Trophoblast cell (in vitro differentiated cells and primary cell): ENCODE measurements at regions not wholly inside any gene's neighbourhood (a gene's known extent, or its start where the extent isn't known, plus 50 kb on each side); places are given as distances from the start of the nearest gene placed in this dataset.

Source experiments
- DNase-seq, 2 donors: peaks; one replicate each; pipeline ENCODE4 v3.0.0-alpha.2; 2016
- H2AFZ ChIP-seq: 2 replicates; pipeline ENCODE4 v1.6.1; 2013; ENCODE audit warnings: low read length, moderate library complexity, mild to moderate bottlenecking; ENCODE audit not compliant: insufficient read depth, poor library complexity
- H2AK5ac ChIP-seq: 2 replicates; pipeline ENCODE4 v1.6.1; 2013; ENCODE audit warnings: mild to moderate bottlenecking, low read length
- H2BK120ac ChIP-seq: 2 replicates; pipeline ENCODE4 v1.6.1; 2013; ENCODE audit warnings: low read length, mild to moderate bottlenecking, moderate library complexity; ENCODE audit not compliant: insufficient read depth, poor library complexity
- H2BK12ac ChIP-seq: 2 replicates; pipeline ENCODE4 v1.6.1; 2013; ENCODE audit warnings: mild to moderate bottlenecking, low read length, moderate library complexity
- H2BK5ac ChIP-seq: 2 replicates; pipeline ENCODE4 v1.6.1; 2013; ENCODE audit warnings: low read length, low read depth, moderate library complexity, mild to moderate bottlenecking; ENCODE audit not compliant: poor library complexity
- H3K14ac ChIP-seq: 2 replicates; pipeline ENCODE4 v1.6.1; 2013; ENCODE audit warnings: mild to moderate bottlenecking, low read length
- H3K18ac ChIP-seq: 2 replicates; pipeline ENCODE4 v1.6.1; 2013; ENCODE audit warnings: mild to moderate bottlenecking, low read length
- H3K23ac ChIP-seq: 2 replicates; pipeline ENCODE4 v1.6.1; 2013; ENCODE audit warnings: low read length
- H3K27ac ChIP-seq: 2 replicates; pipeline ENCODE4 v1.5.1; 2013; ENCODE audit warnings: low read depth, mild to moderate bottlenecking, inconsistent platforms, low read length, moderate library complexity
- H3K27me3 ChIP-seq: 2 replicates; pipeline ENCODE4 v1.6.1; 2013; ENCODE audit warnings: inconsistent platforms, mild to moderate bottlenecking, low read length, moderate library complexity; ENCODE audit not compliant: insufficient read depth
- H3K36me3 ChIP-seq, 2 experiments: 1 replicate in 1 of 2; 2 replicates in 1 of 2; pipeline ENCODE4 v1.6.1; 2013; ENCODE audit warnings: low read length in 2 of 2, mild to moderate bottlenecking in 2 of 2, moderate library complexity in 1 of 2; ENCODE audit not compliant: insufficient read depth in 2 of 2, control insufficient read depth in 1 of 2
- H3K4ac ChIP-seq: 2 replicates; pipeline ENCODE4 v1.6.1; 2013; ENCODE audit warnings: low read depth, mild to moderate bottlenecking, low read length, moderate library complexity
- H3K4me1 ChIP-seq, 2 experiments: 1 replicate in 1 of 2; 2 replicates in 1 of 2; pipeline ENCODE4 v1.6.1; 2013; ENCODE audit warnings: low read length in 2 of 2, mild to moderate bottlenecking in 2 of 2, moderate library complexity in 1 of 2; ENCODE audit not compliant: insufficient read depth in 2 of 2, control insufficient read depth in 1 of 2
- H3K4me2 ChIP-seq: 2 replicates; pipeline ENCODE4 v1.6.1; 2013; ENCODE audit warnings: inconsistent platforms, mild to moderate bottlenecking, low read length, moderate library complexity
- H3K4me3 ChIP-seq: 2 replicates; pipeline ENCODE4 v1.5.1; 2013; ENCODE audit warnings: mild to moderate bottlenecking, low read depth, low read length, inconsistent platforms
- H3K79me1 ChIP-seq: one replicate; pipeline ENCODE4 v1.6.1; 2013; ENCODE audit warnings: low read length
- H3K79me2 ChIP-seq: 2 replicates; pipeline ENCODE4 v1.6.1; 2013; ENCODE audit warnings: low read length, mild to moderate bottlenecking; ENCODE audit not compliant: control insufficient read depth, insufficient read depth, poor library complexity
- H3K9ac ChIP-seq: 2 replicates; pipeline ENCODE4 v1.6.1; 2013; ENCODE audit warnings: mild to moderate bottlenecking, low read length
- H3K9me3 ChIP-seq: 2 replicates; pipeline ENCODE4 v1.6.1; 2013; ENCODE audit warnings: low read depth, mild to moderate bottlenecking, control low read depth, inconsistent platforms, low read length; ENCODE audit not compliant: insufficient read depth
- H4K12ac ChIP-seq: 2 replicates; pipeline ENCODE4 v1.6.1; 2013; ENCODE audit warnings: low read depth, mild to moderate bottlenecking, low read length, moderate library complexity
- H4K8ac ChIP-seq: 2 replicates; pipeline ENCODE4 v1.6.1; 2013; ENCODE audit warnings: low read depth, mild to moderate bottlenecking, low read length, moderate library complexity
- H4K91ac ChIP-seq: one replicate; pipeline ENCODE4 v1.6.1; 2013; ENCODE audit warnings: low read depth, mild to moderate bottlenecking, low read length, moderate library complexity
- WGBS: extraction: QIAGEN DNeasy Blood & Tissue Kit; methylation state at CpG from one replicate; pipeline ENCODE4 v1.1.7; 2013; ENCODE audit warnings: missing lambda C conversion rate; ENCODE audit not compliant: insufficient read length, insufficient coverage; ENCODE audit errors: extremely low coverage; 5-methylcytosine and 5-hydroxymethylcytosine counted together

DNA sequence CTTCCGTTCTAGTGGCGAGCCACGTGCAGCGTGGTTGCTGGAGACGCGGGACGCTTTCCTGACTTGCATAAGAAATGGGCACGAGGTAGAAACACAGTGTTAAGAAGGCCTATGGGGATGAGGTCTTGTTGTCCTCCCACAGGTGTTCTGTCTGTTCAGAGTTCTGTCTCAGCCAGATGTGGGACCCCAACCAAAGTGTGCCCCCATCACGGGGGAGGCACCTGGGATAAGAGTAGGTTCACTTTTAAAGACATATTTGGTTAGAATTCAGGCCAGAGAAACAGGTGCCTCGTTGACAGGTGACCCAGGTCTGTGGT, 56.0 kb upstream of the PITRM1 start:
- peak overlapping the region; percentile 43 for H4K8ac ChIP-seq
- H3K4me1 ChIP-seq, result peaks cover 18 to 28% of the 10 kb centered on the region in 2 experiments
- peak overlapping the region; percentile 94 for H2BK120ac ChIP-seq
- H3K27ac ChIP-seq, result peak overlapping the region; percentile 99
- H3K4me3 ChIP-seq, result no peak overlapping the region
- DNase-seq, result no peak
- H4K12ac ChIP-seq, result no peak overlapping the region
- no peaks in the 10 kb centered on the region for H3K27me3 ChIP-seq
- no peak overlapping the region for H3K4me2 ChIP-seq
- peak overlapping the region; percentile 49 for H3K18ac ChIP-seq
- H3K36me3 ChIP-seq, result no peaks in the 10 kb centered on the region
- peak overlapping the region; percentile 50 for H3K4ac ChIP-seq
- no peaks in the 10 kb centered on the region for H3K9me3 ChIP-seq
- peak overlapping the region; percentile 87 for H2BK5ac ChIP-seq
- H3K79me1 ChIP-seq, result peaks cover 33% of the 10 kb centered on the region
- H3K23ac ChIP-seq, result no peak overlapping the region
- no CpG with 5 or more reads among the region's 10 CpGs for WGBS
- H3K79me2 ChIP-seq, result peaks cover 3% of the 10 kb centered on the region
- H2AK5ac ChIP-seq, result peak overlapping the region; percentile 91
- peak overlapping the region; percentile 96 for H2BK12ac ChIP-seq
- H4K91ac ChIP-seq, result peak overlapping the region; percentile 84
- peak overlapping the region; percentile 94 for H3K14ac ChIP-seq
- H2AFZ ChIP-seq, result no peak overlapping the region
- no peak overlapping the region for H3K9ac ChIP-seq

DNA sequence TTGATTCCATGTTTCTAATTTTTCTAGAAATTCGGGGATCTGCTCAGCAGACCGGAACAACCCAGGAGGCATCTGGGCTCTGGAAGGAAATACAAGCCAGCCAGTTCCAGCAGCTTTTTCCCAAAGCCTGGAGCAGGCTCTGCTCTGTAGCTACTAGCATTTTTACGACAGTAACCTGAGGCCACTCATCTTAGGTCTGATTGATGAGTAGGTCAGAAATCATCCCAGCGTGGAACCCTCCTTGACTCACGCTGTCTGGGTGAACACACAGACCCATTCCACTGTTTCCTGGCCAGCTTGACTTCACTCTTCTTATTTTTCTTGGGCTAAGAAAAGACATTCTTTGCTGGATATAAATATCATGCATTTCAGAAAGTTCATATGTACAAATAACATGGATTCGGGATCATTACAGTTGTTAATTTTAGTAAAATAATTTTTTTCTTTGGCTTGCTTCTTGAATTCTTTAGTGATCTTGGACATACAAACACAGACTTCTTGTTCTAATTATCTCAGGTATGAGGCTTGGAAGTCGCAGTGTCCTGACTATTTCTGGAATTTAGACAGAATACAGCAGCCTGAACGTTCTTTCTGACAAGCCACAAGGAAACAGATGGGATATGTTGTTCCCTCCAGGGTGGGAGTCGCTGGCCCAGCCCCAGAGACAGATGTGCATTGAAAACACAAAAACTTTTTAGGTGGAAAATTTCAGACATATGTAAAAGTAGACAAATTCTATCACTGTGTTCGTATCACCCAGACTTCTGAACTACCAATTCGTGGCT, 54.6 kb upstream of the PITRM1 start:
- Histone ChIP-seq H2AK5ac (no peak overlapping the region), H3K4ac (no peak overlapping the region), H3K4me1 (peaks cover 20 to 28% of the 10 kb centered on the region in 2 experiments), H3K79me2 (peaks cover 3% of the 10 kb centered on the region), H3K27ac (peak overlapping the region; percentile 99), H3K4me2 (peak overlapping the region; percentile 42), H3K23ac (no peak overlapping the region), H3K36me3 (no peaks in the 10 kb centered on the region), H3K9ac (no peak overlapping the region), H4K8ac (peak overlapping the region; percentile 67), H2AFZ (no peak overlapping the region), H3K79me1 (peaks cover 35% of the 10 kb centered on the region), H2BK12ac (no peak overlapping the region), H3K27me3 (no peaks in the 10 kb centered on the region), H2BK5ac (peak overlapping the region; percentile 92), H3K4me3 (no peak overlapping the region), H4K12ac (no peak overlapping the region), H3K14ac (no peak overlapping the region), H3K9me3 (no peaks in the 10 kb centered on the region), H4K91ac (peak overlapping the region; percentile 84), H3K18ac (no peak overlapping the region), H2BK120ac (peak overlapping the region; percentile 89)
- WGBS, result no CpG with 5 or more reads among the region's 11 CpGs
- peak; percentile 86 to 93 for DNase-seq

GRCh38 chr10:3225561-3225960, 53.0 kb upstream of the PITRM1 start:
- H2AFZ ChIP-seq, result no peak overlapping the region
- DNase-seq, result peak; percentile 65 to 93
- no peak overlapping the region for H4K12ac ChIP-seq
- H3K4me1 ChIP-seq, result peaks cover 20 to 28% of the 10 kb centered on the region in 2 experiments
- H3K36me3 ChIP-seq, result no peaks in the 10 kb centered on the region
- H3K4me2 ChIP-seq, result no peak overlapping the region
- H2AK5ac ChIP-seq, result no peak overlapping the region
- no peak overlapping the region for H2BK120ac ChIP-seq
- peak overlapping the region; percentile 89 for H3K27ac ChIP-seq
- H3K79me1 ChIP-seq, result peaks cover 37% of the 10 kb centered on the region
- H3K14ac ChIP-seq, result no peak overlapping the region
- no peak overlapping the region for H2BK12ac ChIP-seq
- H3K9ac ChIP-seq, result no peak overlapping the region
- no CpG with 5 or more reads among the region's 3 CpGs for WGBS
- no peak overlapping the region for H2BK5ac ChIP-seq
- H3K4ac ChIP-seq, result no peak overlapping the region
- H3K4me3 ChIP-seq, result no peak overlapping the region
- no peak overlapping the region for H4K8ac ChIP-seq
- no peaks in the 10 kb centered on the region for H3K27me3 ChIP-seq
- H4K91ac ChIP-seq, result no peak overlapping the region
- H3K23ac ChIP-seq, result no peak overlapping the region
- H3K79me2 ChIP-seq, result peaks cover 3% of the 10 kb centered on the region
- no peaks in the 10 kb centered on the region for H3K9me3 ChIP-seq
- no peak overlapping the region for H3K18ac ChIP-seq

DNA sequence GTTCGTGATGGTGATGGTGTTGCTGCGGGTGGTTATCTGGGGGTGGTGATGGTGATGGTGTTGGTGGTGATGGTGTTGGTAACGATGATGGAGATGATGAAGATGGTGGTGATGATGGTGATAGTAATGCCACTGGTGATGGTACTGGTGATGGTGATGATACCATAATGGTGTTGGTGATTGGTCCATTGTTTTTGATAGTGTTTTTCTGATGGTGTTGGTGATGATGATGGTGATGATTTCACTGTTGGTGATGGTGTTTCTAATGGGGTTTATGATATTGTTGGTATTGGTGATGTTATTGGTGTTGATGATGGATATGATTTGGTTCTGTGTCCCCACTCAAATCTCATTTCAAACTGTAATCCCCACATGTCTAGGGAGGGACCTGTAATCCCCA, 51.7 kb upstream of the PITRM1 start:
- no peak overlapping the region for H2AFZ ChIP-seq
- H2BK120ac ChIP-seq, result peak overlapping the region; percentile 48
- no peak overlapping the region for H3K4me3 ChIP-seq
- H3K4ac ChIP-seq, result no peak overlapping the region
- no peak overlapping the region for H3K27ac ChIP-seq
- no peak overlapping the region for H4K8ac ChIP-seq
- H4K12ac ChIP-seq, result no peak overlapping the region
- H3K9ac ChIP-seq, result no peak overlapping the region
- peaks cover 3% of the 10 kb centered on the region for H3K79me2 ChIP-seq
- H3K4me1 ChIP-seq, result peaks cover 14 to 19% of the 10 kb centered on the region in 2 experiments
- H3K79me1 ChIP-seq, result peaks cover 32% of the 10 kb centered on the region
- no peak overlapping the region for H3K4me2 ChIP-seq
- no peaks in the 10 kb centered on the region for H3K9me3 ChIP-seq
- H3K36me3 ChIP-seq, result no peaks in the 10 kb centered on the region
- H2BK12ac ChIP-seq, result peak overlapping the region; percentile 59
- peak overlapping the region; percentile 70 for H4K91ac ChIP-seq
- H2BK5ac ChIP-seq, result peak overlapping the region; percentile 52
- H2AK5ac ChIP-seq, result no peak overlapping the region
- no CpG with 5 or more reads among the region's 3 CpGs for WGBS
- no peak for DNase-seq
- peak overlapping the region; percentile 70 for H3K23ac ChIP-seq
- no peak overlapping the region for H3K18ac ChIP-seq
- no peaks in the 10 kb centered on the region for H3K27me3 ChIP-seq
- peak overlapping the region; percentile 38 for H3K14ac ChIP-seq
